Cardiac fibroblast (primary cell): ENCODE measurements at regions not wholly inside any gene's neighbourhood (a gene's known extent, or its start where the extent isn't known, plus 50 kb on each side); places are given as distances from the start of the nearest gene placed in this dataset.

Source experiments
- DNase-seq, 2 donors: peaks; one replicate each; pipeline versions ENCODE4 v3.0.0 to v3.0.0-alpha.2; 2010; ENCODE audit warnings: low read depth in 2 of 2
- H3K4me3 ChIP-seq, 2 donors: replicated peaks in 1 of 2; 1 replicate in 1 of 2; 2 replicates in 1 of 2; pipeline ENCODE4 v1.5.1; 2011; ENCODE audit warnings: low read depth in 2 of 2, low read length in 2 of 2, mild to moderate bottlenecking in 2 of 2, moderate library complexity in 1 of 2
- TF ChIP-seq, protein P1 (sequence below): IDR thresholded peaks from one replicate; pipeline ENCODE4 v1.5.1; 2011; ENCODE audit warnings: low read depth, mild to moderate bottlenecking, low read length, inconsistent platforms

GRCh38 chr5:73232266-73233041 lies 59.5 kb downstream of the TMEM174 start:
- DNase-seq = no peak
- no peak overlapping the region for H3K4me3 ChIP-seq

DNA sequence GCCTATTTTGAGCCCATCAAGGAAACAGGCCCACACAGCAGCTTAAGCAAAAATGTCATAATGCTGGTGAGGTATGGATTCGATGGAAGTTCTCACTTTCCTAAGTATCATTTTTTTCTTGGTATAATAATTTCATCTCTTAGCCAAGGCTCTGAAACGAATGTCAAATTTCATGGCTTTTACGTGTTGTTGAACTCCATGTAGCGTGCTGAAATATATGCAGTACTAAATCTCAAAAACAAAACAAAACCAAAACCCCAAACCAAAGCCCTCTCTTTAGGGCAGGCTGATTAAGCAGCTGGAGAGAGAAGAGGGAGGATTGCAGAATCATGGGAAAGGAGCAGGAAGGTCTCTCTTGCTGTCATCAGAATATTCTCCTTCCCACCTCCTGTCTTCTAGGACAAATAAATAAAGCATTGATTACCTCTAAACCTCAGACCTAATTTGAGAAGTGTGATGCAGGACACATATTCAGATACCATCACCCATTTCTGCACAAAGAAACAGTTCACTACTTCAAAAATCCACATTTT lies 58.3 kb downstream of the TMEM174 start:
- TF ChIP-seq, protein P1, sequence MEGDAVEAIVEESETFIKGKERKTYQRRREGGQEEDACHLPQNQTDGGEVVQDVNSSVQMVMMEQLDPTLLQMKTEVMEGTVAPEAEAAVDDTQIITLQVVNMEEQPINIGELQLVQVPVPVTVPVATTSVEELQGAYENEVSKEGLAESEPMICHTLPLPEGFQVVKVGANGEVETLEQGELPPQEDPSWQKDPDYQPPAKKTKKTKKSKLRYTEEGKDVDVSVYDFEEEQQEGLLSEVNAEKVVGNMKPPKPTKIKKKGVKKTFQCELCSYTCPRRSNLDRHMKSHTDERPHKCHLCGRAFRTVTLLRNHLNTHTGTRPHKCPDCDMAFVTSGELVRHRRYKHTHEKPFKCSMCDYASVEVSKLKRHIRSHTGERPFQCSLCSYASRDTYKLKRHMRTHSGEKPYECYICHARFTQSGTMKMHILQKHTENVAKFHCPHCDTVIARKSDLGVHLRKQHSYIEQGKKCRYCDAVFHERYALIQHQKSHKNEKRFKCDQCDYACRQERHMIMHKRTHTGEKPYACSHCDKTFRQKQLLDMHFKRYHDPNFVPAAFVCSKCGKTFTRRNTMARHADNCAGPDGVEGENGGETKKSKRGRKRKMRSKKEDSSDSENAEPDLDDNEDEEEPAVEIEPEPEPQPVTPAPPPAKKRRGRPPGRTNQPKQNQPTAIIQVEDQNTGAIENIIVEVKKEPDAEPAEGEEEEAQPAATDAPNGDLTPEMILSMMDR = no peak
- no peak overlapping the region for H3K4me3 ChIP-seq
- DNase-seq = no peak

More at GRCh38 chr5:73232266-73233041, 59.5 kb downstream of the TMEM174 start:
- TF ChIP-seq, protein P1 = no peak

DNA sequence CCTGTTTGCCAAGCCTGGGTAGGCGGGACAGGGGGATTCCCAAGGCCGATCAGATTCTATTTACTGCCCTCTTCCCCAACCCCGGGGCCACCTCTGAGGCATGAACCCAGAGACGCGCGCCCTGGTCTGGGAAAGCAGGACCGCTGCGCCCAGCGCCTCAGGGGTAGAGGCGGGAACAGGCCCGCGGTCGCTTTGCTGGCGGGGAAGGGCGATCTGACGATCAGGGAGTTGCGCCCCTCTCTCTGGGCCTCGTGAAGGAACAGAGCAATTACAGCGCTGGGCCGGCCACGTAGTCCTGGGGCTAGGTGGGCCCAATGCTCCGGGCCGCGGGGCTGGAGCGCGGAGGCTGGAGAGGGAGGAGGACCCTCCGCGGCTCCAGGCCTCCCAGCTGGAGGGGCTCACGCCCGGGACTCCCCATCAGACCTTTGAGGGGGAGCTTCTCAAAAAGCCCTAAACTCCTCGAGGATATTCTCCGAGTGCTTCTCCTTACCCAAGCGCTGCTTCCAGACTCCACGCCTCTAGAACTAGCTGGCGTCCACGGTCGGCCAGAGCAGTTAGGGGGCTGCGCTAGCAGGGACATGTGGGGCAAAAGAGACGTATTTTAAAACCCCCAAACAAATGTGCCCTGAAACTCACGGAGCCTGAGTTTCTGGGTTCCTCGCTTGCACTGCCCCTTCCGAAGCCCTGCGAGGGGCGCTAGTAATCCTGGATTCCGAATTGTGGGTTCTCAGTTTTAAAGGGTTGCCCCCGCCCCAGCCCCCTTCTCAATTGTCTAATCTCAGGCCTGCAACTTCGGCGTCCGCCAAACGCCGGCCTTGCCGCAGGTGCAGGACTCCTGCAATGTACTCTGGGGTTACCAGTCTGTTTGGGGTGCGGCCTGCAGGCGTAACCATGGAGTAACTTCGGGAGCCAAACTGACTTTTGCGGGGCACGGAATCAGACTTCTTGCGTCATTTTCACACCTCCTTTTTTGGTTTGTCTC lies 57.6 kb downstream of the TMEM174 start:
- TF ChIP-seq, protein P1 = no peak
- no peak overlapping the region for H3K4me3 ChIP-seq

DNA sequence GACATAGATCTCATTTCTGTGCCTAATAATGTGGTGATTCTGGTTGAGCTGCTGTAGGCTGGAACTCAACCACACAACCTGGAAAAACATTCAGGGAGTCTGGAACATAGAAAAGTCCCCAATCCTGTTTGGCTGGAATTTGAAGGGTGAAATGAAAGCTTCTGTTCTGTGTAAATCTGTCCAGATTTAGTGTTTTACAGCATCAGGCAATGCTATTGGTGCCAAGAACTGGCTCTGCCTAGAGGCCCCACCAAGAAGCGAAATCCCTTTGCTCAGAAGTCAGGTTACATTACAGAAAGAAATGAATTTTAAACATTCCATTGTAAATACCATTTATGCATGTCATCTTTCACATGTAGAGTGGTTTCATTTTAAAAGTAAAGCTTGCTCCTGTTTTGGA lies 56.3 kb downstream of the TMEM174 start:
- TF ChIP-seq, protein P1 = no peak
- peak; percentile 5 to 22 for DNase-seq
- H3K4me3 ChIP-seq = no peak overlapping the region

More for the DNA sequence above, 57.6 kb downstream of the TMEM174 start:
- DNase-seq = no peak

GRCh38 chr5:73228052-73228451 lies 55.1 kb downstream of the TMEM174 start:
- no peak for DNase-seq
- TF ChIP-seq, protein P1 = no peak
- H3K4me3 ChIP-seq = no peak overlapping the region
